ENCODE measurements at regions not wholly inside any gene's neighbourhood (a gene's known extent, or its start where the extent isn't known, plus 50 kb on each side); places are given as distances from the start of the nearest gene placed in this dataset.

- no peak for DNase-seq
These were observed 286.6 kb downstream of the BRD1 start for GRCh38 chr22:49540913-49541692.

DNA sequence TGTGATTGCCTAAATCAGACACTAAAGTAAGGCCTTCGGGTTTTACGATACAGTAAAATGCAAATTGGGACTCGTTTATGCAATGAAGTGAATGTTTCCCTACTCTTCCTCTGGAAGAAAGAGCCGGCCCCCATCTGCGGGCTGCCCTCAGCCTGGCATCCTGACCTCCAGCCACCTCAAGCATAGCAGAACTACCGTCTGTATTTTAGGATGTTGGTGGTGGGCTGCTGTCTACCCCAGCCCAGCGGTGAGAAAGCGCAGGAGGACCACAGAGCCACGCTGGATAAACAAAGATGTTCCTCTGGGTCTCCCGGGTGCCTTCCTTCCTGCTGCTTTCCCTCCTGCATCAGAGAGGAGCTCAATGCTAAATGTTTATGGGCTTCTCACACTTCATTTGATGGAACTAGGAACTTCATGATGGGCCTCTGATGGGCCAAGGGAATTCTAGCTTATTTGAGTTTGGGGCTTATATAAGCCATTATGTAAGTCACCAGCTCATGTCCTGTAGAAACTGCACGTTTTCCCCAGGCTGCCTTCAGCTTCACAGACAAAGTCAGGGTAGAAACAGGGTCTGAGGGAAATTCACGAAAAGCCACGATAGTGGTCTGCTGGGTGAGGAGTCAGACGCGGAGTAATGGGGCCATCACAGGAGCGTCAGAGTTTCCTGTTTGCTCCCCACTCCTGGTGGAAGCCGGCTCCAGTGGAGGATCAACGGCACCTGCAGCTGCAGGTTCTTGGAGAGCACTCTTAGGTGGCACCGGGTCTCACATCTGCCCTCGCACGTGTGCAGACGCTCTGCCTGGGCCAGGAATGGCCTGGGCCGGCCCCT lies 287.4 kb downstream of the BRD1 start:
- DNase-seq = no peak

DNA sequence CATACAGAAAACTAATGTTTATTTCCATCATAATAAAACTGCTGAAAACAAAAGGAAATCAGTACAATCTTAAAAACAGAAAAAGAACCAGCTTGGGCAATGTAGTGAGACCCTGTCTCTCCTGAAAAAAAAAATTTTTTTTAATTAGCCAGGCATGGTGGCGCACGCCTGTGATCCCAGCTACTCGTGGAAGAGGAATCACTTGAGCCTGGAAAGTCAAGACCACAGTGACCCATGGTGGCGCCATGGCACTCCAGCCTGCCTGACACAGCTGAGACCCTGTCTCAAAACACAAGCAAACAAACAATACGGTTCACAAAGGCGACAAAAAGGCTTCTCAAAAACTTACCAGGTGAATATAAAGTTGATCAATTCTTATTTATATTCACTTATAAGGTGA lies 289.7 kb downstream of the BRD1 start:
- no peak for DNase-seq

GRCh38 chr22:49536571-49537131 lies 291.0 kb downstream of the BRD1 start:
- DNase-seq = no peak

- no peak for DNase-seq
These were observed 292.0 kb downstream of the BRD1 start for GRCh38 chr22:49535527-49536125.

- no peak for DNase-seq
These were observed 292.5 kb downstream of the BRD1 start for GRCh38 chr22:49535126-49535525.

DNA sequence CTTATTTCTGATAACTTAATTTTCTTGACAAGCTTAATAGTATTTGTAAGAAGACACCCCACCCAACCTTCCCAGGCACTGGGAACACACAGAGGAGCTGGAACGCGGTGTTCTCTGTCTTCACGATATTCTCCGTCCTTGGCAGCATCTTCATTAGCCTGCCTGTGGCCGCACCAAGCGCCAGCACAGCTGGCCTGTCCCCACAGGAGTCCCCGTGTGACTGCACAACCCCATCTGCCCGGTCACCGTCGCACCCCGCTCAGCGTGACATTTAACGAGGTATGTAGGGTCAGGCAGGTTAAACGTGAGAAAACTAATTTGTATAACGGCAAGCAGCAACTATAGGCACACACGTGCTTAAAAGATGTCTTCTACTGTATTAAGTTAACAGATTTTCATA lies 293.3 kb downstream of the BRD1 start:
- no peak for DNase-seq

- DNase-seq = no peak
These were observed 293.8 kb downstream of the BRD1 start for GRCh38 chr22:49533886-49534285.

- no peak for DNase-seq
These were observed 294.5 kb downstream of the BRD1 start for GRCh38 chr22:49532869-49533802.

GRCh38 chr22:49531368-49531791 lies 296.3 kb downstream of the BRD1 start:
- no peak for DNase-seq

DNA sequence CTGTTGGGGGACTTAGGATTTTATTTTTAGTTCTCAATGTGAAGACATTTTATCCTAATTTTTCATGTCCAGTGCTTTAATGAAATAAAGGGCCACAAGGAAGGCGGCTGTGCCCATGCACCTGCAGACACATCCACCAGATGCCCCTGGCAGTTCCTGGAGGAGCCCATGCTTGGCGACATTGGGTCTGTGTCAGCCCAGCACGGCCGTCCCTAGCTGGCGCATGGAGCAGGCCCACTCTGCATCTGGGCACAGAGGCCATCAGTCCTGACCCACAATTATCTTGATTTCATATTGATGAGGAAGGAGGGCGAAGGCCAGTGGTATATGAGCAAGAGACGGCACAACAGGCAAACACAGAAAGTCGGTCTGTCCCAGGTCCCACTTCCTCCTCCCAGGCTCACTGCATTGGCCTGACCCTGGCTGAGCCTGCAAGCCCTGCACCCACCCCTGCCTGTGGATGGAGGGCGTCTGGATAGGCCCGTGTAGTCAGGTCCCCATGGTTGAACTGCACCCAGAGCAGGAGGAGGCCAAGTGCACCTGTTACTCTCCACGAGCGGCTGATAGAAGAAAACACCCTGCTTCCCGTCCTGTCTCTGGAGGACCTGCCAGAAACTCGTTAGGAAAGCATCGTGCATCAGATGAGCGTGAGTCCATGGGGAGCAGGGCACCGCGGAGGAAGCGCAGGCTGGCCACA lies 296.9 kb downstream of the BRD1 start:
- DNase-seq = no peak

GRCh38 chr22:49528420-49528720 lies 299.3 kb downstream of the BRD1 start:
- DNase-seq = no peak

DNA sequence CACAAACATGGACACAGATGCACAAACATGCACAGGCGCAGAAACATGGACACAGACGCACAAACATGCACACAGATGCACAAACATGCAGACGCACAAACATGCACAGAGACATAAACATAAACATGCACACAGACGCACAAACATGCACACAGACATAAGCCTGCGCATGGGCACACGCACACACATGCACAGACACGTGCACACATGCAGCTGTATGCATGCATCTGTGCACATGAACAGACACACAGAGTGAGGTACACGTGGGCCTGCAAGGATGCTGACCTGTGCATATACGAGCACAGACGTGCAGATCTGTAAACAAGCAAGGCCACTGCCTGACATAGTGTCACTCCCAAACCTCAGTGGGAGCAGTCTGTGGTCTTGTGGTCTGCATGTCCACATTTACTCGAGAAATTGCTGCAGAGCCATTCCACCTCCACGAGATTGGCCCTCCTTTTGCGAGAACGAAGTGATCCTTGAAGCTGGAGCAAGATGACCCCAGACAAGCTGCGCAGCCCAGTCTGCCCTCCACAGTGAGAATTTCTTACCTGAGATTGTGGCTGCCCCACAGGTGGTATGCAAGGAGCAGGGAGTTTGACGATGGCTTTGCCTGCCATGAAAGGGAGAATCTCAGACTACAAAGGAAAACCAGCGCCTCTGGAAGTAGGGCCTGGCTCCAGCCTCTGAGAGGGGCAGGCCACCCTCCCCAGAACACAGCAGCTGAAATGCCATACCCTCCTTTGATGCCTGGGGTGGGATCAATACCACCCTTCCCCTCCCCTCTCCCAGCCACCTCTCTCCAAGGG lies 299.9 kb downstream of the BRD1 start:
- DNase-seq = no peak

DNA sequence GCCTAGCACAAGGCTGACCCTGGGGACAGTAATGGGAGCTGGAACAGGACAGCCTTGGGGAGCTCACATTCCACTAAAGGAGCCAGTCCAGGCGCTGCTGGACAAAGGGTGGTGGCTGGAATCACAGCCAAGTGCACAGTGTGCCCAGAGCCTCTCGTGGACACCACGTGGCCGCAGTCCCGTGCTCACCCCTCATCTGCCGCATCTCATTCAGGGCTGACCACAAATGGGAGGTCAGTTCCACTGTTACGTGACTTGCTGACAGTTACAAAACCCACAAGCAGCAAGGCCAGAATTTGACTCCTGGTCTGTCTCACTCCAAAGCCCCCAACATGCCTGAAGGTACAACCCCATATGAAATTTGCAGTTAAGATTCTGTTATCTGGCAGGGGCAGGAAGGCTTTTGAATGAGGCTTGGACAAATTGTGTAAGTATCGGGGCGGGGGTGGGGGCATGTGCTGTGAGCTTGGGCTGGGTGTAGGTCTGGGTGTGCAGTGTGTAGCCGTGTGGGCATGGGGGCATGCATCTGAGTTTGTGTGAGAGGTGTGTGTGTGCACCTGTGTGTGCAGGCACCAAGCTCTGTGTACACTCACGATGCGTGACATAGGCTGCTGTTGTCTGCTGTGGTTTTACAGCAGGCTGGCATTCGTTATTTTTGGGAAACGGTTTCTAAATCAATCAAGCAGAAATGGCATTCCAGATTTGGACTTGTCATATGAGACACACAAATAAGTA lies 301.7 kb downstream of the BRD1 start:
- DNase-seq = peak; percentile 62

DNA sequence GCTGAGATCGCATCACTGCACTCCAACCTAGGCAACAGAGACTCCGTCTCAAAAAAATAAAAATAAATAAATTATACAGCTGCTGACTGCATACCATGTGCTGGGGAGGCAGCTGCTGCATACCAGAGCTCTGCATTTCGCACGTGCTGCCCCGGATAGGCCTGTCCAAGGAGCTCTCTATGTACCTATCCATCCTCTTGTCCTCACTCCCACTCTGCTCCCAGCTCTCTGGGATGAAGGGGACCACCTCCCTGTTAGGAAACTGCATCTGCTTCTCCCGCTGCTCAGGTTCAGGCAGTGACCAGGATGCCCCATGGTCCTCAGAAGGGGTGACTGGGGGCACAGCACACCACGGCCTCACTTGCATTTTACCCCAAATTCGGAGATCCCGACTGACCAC lies 302.3 kb downstream of the BRD1 start:
- DNase-seq = no peak

GRCh38 chr22:49524362-49524761 lies 303.3 kb downstream of the BRD1 start:
- no peak for DNase-seq

GRCh38 chr22:49523374-49524008 lies 304.2 kb downstream of the BRD1 start:
- DNase-seq = no peak

DNA sequence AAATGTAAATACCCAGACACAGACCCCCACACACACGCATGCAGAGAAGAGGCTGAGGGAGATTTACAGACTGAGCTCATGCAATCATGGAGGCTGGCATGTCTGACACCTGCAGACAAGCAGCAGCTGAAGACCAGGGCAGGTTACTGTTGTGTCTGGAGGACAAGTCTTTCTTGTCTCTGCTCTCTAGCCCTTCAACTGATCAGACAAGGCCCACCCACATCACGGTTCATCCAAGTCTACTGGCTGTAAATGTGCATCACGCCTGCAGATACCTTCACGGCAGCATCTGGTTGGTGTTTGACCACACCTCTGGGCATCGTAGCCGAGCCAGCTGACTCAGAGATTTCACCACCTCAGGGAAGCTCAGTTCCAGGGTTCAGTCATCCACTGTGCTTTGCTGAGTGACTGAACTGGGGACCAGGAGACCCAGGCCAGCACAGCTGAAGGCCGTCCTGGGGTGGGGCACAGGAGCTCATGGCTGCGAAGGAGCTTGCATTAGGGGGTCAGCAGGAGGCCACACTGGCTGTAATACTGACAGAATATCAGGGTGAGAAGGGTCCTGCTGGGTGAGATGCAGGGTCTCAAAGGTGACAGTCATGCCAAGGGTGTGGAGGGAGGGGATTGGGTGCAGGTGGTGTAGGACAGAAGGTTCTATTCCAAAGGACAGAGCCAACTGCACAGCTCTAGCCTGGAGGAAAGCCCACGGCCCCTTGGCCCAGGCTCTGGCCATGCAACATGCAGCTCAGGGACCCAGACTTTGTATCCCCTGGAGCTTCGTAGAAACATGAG lies 304.9 kb downstream of the BRD1 start:
- DNase-seq = no peak

DNA sequence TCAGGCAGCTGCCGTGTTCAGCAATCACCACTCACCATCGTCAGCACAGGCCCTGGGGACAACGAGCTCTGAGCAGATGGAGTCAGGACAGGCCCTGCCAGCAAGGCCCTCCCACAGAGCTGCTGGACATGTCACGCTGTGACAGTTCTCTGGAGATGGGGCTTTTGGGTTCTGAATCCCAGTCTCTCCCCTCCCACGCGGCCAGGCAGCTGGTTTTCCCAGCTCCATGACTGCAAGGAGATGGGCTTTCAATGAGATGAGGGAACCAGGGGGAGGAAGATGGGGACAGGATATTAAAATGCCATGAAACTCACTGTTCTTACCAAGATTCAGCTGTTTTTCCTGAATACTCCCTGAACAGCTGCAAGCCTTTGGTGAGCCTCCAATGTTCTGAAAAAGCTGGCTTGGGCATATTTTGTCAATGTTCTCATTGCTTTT lies 305.9 kb downstream of the BRD1 start:
- DNase-seq = no peak
